ENCODE measurements at regions not wholly inside any gene's neighbourhood (a gene's known extent, or its start where the extent isn't known, plus 50 kb on each side); places are given as distances from the start of the nearest gene placed in this dataset.

- no peak overlapping the region for H3K27ac Mint-ChIP-seq
- H3K9me3 Mint-ChIP-seq, result peaks cover 52% of the 10 kb centered on the region
- no peak for DNase-seq (ENCODE audit: low spot score)
- ChIA-PET POLR2A (no interaction called here), CTCF (no interaction called here)
- no peak overlapping the region for H3K4me3 Mint-ChIP-seq
- H3K27me3 Mint-ChIP-seq (ENCODE audit: low read depth), result no peaks in the 10 kb centered on the region
- no peak for ATAC-seq
- no peaks in the 10 kb centered on the region for H3K4me1 Mint-ChIP-seq
- no peak for TF ChIP-seq ESRRA (CRISPR knock-in tag; IDR thresholded peaks at IDR 0.05; ENCODE audit: borderline replicate concordance)
- peaks cover 40% of the 10 kb centered on the region for H3K36me3 Mint-ChIP-seq
Observed at GRCh38 chr13:88434953-88435352, 763.8 kb downstream of the SLITRK5 start.

- Mint-ChIP-seq H3K9me3 (peaks cover 48% of the 10 kb centered on the region), H3K4me1 (no peaks in the 10 kb centered on the region), H3K4me3 (no peak overlapping the region), H3K27me3 (ENCODE audit: low read depth) (no peaks in the 10 kb centered on the region), H3K36me3 (peaks cover 36% of the 10 kb centered on the region), H3K27ac (no peak overlapping the region)
- TF ChIP-seq ZMAT4 (CRISPR knock-in tag; IDR thresholded peaks at IDR 0.05), result no peak
- TF ChIP-seq ZNF512 (CRISPR knock-in tag; IDR thresholded peaks at IDR 0.05; ENCODE audit: borderline replicate concordance), result no peak
- TF ChIP-seq PREB (CRISPR knock-in tag; IDR thresholded peaks at IDR 0.05; ENCODE audit: borderline replicate concordance), result no peak
- no peak for TF ChIP-seq ZBTB43 (CRISPR knock-in tag; IDR thresholded peaks at IDR 0.05)
- TF ChIP-seq USF1 (CRISPR knock-in tag; IDR thresholded peaks at IDR 0.05), result no peak
- no peak for TF ChIP-seq ATF6 (CRISPR knock-in tag; IDR thresholded peaks at IDR 0.05)
- no peak for TF ChIP-seq NFYB (CRISPR knock-in tag; conservative IDR thresholded peaks at IDR 0.05; ENCODE audit: low read depth)
- TF ChIP-seq ZNF396 (CRISPR knock-in tag; IDR thresholded peaks at IDR 0.05; ENCODE audit: borderline replicate concordance), result no peak
- TF ChIP-seq SMAD3 (CRISPR knock-in tag; IDR thresholded peaks at IDR 0.05; ENCODE audit: borderline replicate concordance), result no peak
- TF ChIP-seq FOXJ3 (CRISPR knock-in tag; IDR thresholded peaks at IDR 0.05; ENCODE audit: borderline replicate concordance), result no peak
- no peak for TF ChIP-seq CTCF (IDR thresholded peaks at IDR 0.05)
- no peak for TF ChIP-seq CBFB (CRISPR knock-in tag; IDR thresholded peaks at IDR 0.05; ENCODE audit: low read depth)
- TF ChIP-seq ARID4B (CRISPR knock-in tag; IDR thresholded peaks at IDR 0.05; ENCODE audit: borderline replicate concordance), result no peak
- TF ChIP-seq MLX (CRISPR knock-in tag; IDR thresholded peaks at IDR 0.05), result no peak
- no peak for TF ChIP-seq E2F1 (CRISPR knock-in tag; IDR thresholded peaks at IDR 0.05)
- no peak for TF ChIP-seq ATF3 (CRISPR knock-in tag; conservative IDR thresholded peaks at IDR 0.05)
- CTCF ChIA-PET, result no interaction called here
- POLR2A ChIA-PET, result no interaction called here
- no peak for DNase-seq (ENCODE audit: low spot score)
- ATAC-seq, result no peak
Observed at GRCh38 chr13:88436974-88437373, 765.8 kb downstream of the SLITRK5 start.
